Skin epidermis (tissue), 12 donors: ENCODE measurements at regions not wholly inside any gene's neighbourhood (a gene's known extent, or its start where the extent isn't known, plus 50 kb on each side); places are given as distances from the start of the nearest gene placed in this dataset.

Experiments used
- H3K27ac ChIP-seq, 21 experiments: fragments of 200-600 bp; sonication (generic) in 11 of 21; one replicate each; pipeline ENCODE4 v1.5.0; 2020; ENCODE audit warnings: mild to moderate bottlenecking in 3 of 21, inconsistent platforms in 2 of 21, moderate library complexity in 2 of 21
- H3K4me3 ChIP-seq, 7 experiments: fragments of 200-600 bp; sonication (generic) in 2 of 7; one replicate each; pipeline ENCODE4 v1.5.0; 2020; ENCODE audit warnings: inconsistent platforms in 2 of 7, mild to moderate bottlenecking in 2 of 7, moderate library complexity in 1 of 7

- H3K4me3 ChIP-seq = no peak overlapping the region
- H3K27ac ChIP-seq = no peak overlapping the region
Observed at GRCh38 chr2:139018252-139018651, 238.1 kb upstream of the NXPH2 start.

GRCh38 chr2:139007130-139007529 lies 226.9 kb upstream of the NXPH2 start:
- Histone ChIP-seq H3K4me3 (no peak overlapping the region), H3K27ac (no peak overlapping the region)

GRCh38 chr2:139000131-139000785 lies 220.1 kb upstream of the NXPH2 start:
- H3K4me3 ChIP-seq = no peak overlapping the region
- H3K27ac ChIP-seq = no peak overlapping the region

GRCh38 chr2:138997856-138998517 lies 217.8 kb upstream of the NXPH2 start:
- Histone ChIP-seq H3K4me3 (no peak overlapping the region), H3K27ac (no peak overlapping the region)

- H3K27ac ChIP-seq = no peak overlapping the region
- no peak overlapping the region for H3K4me3 ChIP-seq
Observed at GRCh38 chr2:138997346-138997745, 217.2 kb upstream of the NXPH2 start.

DNA sequence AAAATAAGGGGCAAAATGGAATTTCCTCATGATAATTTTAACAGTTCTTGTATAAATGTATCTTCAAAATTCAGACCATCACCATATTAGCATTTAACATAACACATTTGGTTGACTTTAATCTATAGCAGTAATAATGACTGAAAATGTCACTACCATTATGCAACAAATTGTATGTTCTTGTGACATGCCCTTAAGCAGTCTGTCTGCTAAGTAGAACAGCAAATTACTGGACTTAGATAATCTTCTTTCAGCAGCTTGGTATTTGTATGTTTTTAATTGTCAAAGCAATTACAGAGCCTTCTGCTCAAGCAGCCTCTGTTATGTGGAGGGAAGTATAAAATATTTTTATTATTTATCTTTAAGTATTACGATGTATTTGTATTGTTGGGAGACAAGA lies 214.3 kb upstream of the NXPH2 start:
- no peak overlapping the region for H3K4me3 ChIP-seq

GRCh38 chr2:138985881-138986280 lies 205.7 kb upstream of the NXPH2 start:
- H3K4me3 ChIP-seq = no peak overlapping the region

More for the DNA sequence above, 214.3 kb upstream of the NXPH2 start:
- no peak overlapping the region for H3K27ac ChIP-seq

GRCh38 chr2:138979131-138979785 lies 199.1 kb upstream of the NXPH2 start:
- no peak overlapping the region for H3K4me3 ChIP-seq
- H3K27ac ChIP-seq = no peak overlapping the region

More at GRCh38 chr2:138985881-138986280, 205.7 kb upstream of the NXPH2 start:
- H3K27ac ChIP-seq = no peak overlapping the region

DNA sequence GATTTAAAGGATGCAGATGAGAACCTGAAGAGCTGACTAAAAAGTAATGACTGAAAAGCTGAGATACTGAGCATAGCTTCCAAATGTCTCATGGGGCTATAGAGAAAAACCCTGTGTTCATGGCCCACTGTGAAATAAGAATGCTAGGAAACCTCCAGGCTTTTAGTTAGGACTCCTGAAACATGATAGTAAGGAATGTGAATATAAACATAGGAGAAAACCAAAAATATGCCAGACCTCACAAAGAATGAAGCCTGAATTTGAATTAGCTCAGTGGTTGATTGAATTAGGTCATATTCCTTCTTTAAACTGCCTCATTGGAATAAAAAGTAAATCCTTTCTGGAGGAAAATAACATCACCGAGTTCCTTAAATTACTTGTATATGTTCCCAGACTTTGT lies 194.5 kb upstream of the NXPH2 start:
- Histone ChIP-seq H3K4me3 (no peak overlapping the region), H3K27ac (no peak overlapping the region)

DNA sequence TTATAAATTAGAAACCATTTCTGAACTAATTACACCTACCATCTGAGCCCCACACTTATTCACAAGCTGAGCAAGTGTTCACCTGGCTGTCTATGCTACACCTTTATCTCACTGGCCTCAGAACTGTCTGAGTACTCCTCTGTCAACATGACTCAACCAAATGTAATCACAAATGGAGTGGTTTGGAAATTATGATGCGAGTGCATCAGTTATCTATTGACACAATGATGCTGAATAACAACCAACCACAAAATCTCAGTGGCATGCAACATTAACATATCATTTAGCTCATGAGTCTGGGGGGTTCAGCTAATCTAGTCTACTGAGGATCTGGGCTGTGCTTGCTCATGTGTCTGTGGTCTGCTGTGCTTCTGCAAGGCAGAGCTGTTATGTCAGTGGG lies 184.2 kb upstream of the NXPH2 start:
- Histone ChIP-seq H3K4me3 (no peak overlapping the region), H3K27ac (no peak overlapping the region)

DNA sequence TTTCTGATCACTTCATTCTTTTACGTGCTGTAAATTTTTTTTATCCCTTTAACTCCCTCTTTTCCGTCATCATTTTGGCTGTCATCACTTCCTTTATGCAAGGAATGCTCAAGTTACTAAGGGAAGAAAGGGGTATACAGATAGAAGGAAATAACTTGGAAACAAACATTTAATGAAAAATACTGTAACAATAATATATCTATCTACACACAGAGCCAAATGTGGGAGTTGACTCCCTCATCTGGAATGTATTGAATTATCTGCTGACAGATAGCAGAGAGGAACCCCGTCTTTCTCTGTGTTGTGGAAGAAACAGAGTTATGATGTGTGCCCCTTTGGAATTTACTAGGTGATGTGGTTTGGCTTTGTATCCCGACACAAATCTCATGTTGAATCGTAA lies 182.5 kb upstream of the NXPH2 start:
- no peak overlapping the region for H3K4me3 ChIP-seq
- no peak overlapping the region for H3K27ac ChIP-seq

DNA sequence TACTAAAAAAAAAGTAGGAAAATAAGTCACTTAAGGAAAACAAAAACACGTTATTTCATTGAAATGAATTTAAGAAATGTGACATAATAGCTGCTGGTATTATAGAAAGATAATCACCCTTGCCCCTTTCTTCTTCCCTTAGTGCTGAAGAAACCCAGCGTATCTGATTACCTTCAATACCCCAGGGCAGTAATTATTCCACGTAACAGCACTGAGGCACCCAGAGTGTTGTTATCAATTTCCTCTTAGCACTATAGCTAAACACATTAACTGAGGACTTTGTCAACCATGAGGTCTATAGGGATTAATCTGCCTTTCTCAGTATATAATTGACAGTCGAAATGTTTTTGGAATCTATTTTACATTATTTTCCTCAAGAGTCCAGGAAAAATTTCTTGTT lies 180.0 kb upstream of the NXPH2 start:
- H3K27ac ChIP-seq = no peak overlapping the region
- H3K4me3 ChIP-seq = no peak overlapping the region

DNA sequence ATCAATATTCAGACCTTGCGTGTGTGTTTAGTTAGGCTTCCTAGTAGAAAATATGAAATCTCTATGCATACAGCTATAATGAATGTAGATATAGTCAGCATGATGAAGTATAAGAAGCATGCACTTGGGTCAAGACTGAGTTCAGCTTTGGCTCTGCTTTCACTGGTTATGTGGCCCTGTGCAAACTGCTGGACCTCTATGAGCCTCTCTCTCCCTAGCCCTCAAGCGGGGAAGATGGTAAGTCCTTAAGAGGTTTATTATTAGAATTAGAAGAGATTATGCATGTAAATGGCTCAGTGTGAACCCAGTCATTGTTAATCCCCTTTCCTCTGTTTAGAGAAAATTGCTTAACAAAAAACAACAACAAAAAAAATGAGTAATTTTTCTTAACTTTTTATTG lies 178.8 kb upstream of the NXPH2 start:
- Histone ChIP-seq H3K4me3 (no peak overlapping the region), H3K27ac (no peak overlapping the region)

DNA sequence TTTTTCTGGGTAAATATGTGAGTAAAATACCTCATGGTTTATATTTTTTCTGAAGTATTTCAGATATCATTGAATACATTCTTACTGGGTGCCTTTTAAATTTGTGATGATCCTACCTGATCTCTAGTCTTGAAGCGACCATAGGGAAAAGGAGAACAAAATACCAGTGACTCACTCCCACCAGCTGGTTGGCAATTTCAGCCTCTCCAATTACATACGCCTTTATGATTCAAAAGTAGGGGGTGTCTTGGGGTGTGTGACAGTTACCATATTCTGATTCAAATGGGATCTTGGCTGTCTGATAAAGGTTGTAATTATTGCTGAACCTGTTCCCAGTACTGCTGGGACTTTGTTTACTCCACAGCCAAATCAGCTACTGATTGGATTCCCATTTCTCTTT lies 175.9 kb upstream of the NXPH2 start:
- H3K4me3 ChIP-seq = no peak overlapping the region

GRCh38 chr2:138950486-138950885 lies 170.3 kb upstream of the NXPH2 start:
- Histone ChIP-seq H3K27ac (no peak overlapping the region), H3K4me3 (no peak overlapping the region)

More for the DNA sequence above, 175.9 kb upstream of the NXPH2 start:
- no peak overlapping the region for H3K27ac ChIP-seq

GRCh38 chr2:138949517-138949916 lies 169.3 kb upstream of the NXPH2 start:
- Histone ChIP-seq H3K4me3 (no peak overlapping the region), H3K27ac (no peak overlapping the region)

GRCh38 chr2:138948070-138948539 lies 167.9 kb upstream of the NXPH2 start:
- Histone ChIP-seq H3K4me3 (no peak overlapping the region), H3K27ac (no peak overlapping the region)

- no peak overlapping the region for H3K4me3 ChIP-seq
- H3K27ac ChIP-seq = no peak overlapping the region
Observed at GRCh38 chr2:138943470-138943869, 163.3 kb upstream of the NXPH2 start.

DNA sequence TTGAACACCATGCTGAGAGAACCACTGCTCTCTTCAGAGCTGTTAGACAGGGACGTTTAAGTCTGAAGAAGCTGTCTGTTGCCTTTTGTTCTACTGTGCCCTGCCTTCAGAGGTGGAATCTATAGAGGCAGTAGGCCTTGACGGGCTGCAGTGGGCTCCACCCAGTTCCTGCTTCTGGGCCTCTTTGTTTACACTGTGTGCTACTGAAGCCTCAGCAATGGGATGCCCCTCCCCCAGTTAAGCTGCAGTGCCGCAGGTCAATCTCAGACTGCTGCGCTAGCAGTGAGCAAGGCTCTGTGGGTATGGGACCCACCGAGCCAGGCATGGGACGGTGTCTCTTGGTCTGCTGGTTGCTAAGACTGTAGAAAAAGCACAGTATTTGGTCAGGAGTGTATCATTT lies 162.3 kb upstream of the NXPH2 start:
- Histone ChIP-seq H3K27ac (no peak overlapping the region), H3K4me3 (no peak overlapping the region)

- H3K27ac ChIP-seq = no peak overlapping the region
- H3K4me3 ChIP-seq = no peak overlapping the region
Observed at GRCh38 chr2:138931284-138932256, 151.4 kb upstream of the NXPH2 start.
